ENCODE measurements at regions not wholly inside any gene's neighbourhood (a gene's known extent, or its start where the extent isn't known, plus 50 kb on each side); places are given as distances from the start of the nearest gene placed in this dataset.
"Not testable (repeated sequence)": the region's sequence is repeated elsewhere in the genome, so short reads cannot be mapped to it uniquely, and the experiment has no call there.

GRCh38 chr2:176924909-176925534, 287.6 kb upstream of the HNRNPA3 start:
- DNase-seq (ENCODE audit: low spot score): no peak

DNA sequence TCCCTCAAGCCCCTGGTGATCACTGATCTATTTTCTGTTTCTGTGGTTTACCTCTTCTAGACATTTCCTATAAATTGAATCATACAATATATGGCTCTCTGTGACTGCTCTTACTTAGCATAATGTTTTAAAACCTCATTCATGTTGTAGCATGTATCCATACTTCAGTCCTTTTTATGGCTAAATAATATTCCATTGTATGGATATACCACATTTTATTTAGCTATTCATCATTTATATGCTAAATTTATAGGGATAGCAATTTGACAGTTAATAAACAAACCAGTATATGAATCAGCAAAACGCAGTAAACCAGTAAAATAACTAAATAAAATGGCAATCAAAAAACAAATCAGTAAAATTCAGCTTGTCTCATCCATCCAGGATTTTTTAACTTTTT, 286.1 kb upstream of the HNRNPA3 start:
- no peak for DNase-seq (ENCODE audit: low spot score)

- not testable (repeated sequence) for DNase-seq (ENCODE audit: low spot score)
Observed at GRCh38 chr2:176929387-176929786, 283.2 kb upstream of the HNRNPA3 start.

GRCh38 chr2:176931588-176932563, 280.7 kb upstream of the HNRNPA3 start:
- DNase-seq (ENCODE audit: low spot score): peak; percentile 40

GRCh38 chr2:176934131-176934530, 278.5 kb upstream of the HNRNPA3 start:
- DNase-seq (ENCODE audit: low spot score): no peak

GRCh38 chr2:176934869-176935415, 277.7 kb upstream of the HNRNPA3 start:
- DNase-seq (ENCODE audit: low spot score): no peak

DNA sequence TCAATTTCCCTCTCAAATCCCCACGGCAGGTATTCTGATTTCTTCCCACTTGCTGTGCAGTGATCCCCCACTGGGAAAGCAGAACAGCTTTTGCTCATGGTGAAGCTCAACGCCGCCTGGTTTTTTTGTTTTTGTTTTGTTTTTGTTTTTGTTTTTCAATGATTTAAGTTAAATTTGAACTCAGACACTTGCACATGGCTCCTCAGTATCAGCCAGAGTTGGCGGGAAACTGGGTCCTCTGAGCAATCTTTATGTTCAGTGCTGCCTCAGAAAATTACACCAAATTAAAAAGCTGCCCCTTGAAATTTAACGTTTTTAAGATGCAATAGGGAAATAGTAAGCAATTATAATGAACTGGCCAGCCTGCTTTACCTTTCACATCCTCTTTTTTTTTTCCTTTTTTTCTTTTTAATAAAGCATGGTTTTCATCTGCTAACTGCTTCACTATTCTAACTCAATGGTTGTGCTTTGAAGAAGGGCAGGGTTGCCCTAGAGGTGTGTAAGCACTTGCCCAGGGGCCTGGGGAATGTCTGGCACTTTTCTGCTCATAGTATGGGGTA, 277.0 kb upstream of the HNRNPA3 start:
- no peak for DNase-seq (ENCODE audit: low spot score)

DNA sequence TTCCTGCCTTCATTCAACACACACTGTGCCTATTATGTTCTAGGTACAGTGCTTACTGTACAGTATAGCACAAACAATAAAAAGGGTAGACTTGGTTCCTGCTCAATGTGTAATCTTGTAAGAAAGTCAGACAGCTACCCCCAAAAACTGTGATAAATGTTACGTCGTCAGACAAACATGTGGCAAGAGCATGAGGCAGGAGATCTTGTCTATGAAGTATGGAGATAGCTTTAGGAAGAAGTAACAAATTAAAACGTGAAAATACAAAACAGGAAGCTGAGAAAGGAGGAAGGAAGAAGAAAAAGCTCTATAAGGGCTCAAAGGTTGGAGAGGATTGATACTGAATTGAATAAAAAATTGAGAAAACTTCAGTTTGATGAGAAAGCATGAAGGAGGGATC, 276.2 kb upstream of the HNRNPA3 start:
- no peak for DNase-seq (ENCODE audit: low spot score)

GRCh38 chr2:176944998-176945397, 267.6 kb upstream of the HNRNPA3 start:
- no peak for DNase-seq (ENCODE audit: low spot score)

DNA sequence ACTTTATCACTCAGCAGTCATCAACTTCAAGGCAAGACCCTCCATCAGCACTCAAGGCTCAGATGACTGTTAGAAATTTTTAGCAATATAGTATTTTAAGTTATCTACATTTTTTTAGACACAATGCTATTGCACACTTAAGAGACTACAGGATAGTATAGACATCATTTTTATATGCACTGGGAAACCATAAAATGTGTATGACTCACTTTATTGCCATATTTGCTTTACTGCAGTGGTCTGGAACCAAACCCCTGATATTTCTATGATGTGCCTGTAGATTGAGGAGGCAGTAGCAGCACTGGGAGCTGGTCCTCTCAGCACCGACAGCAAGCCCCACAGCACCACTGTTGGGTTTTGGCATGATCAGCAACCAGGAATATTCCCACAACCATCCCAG, 264.8 kb upstream of the HNRNPA3 start:
- no peak for DNase-seq (ENCODE audit: low spot score)

- not testable (repeated sequence) for DNase-seq (ENCODE audit: low spot score)
Observed at GRCh38 chr2:176951218-176951617, 261.4 kb upstream of the HNRNPA3 start.

DNA sequence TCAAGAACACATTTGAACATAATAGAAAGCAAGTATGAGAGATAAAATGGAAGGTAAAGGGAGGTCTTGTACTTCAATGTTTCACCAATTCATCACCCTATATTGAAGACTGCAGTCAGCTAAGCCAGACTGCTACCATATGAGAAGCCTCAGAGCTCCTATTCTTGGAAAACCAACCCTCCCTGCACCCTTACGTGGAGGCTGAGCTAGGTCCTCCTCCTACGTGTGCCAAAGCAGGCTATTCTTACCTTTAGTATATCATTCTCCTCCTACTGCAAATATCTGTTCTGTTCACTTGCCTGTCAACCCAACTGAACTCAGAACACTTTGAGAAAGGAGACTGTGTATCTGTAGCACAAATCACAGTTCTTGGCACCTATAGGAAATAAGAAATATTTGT, 255.8 kb upstream of the HNRNPA3 start:
- no peak for DNase-seq (ENCODE audit: low spot score)

DNA sequence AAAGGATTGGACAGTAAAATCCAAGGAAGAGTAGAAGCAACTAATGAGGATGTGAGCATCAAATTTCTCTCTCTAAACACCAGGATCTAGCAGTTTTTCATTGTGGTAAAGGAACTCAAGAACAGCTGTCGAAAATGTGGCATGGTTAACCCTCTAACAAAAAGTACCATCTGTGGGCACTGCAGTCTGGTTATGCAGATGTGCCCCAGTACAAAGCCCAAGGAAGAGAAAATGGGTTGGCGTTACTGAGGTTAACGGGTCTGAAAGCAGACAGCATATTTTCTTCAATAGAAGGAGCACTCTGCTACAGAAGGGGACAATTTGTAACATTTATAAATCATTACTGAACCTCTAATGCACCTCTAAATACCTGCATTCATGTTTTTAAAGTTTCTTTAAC, 253.0 kb upstream of the HNRNPA3 start:
- no peak for DNase-seq (ENCODE audit: low spot score)

DNA sequence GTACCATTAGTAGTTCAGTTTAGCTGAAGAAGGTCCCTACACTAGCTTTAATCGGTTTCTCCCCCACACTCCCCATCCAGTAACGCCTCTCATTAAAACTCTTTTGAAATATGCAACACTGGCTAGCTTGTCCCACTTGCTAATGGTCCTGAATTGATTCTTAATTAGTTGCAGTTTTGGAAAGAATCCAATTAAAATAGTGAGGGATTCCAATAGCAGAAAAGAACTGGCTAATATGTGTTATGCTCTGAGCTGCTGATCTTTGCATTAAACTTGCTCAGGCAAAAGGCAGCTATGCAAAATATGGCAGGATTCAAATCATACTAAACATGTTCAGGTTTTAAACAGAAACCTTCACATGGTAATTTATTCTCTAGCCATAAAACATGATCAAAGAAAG, 252.5 kb upstream of the HNRNPA3 start:
- DNase-seq (ENCODE audit: low spot score): no peak

DNA sequence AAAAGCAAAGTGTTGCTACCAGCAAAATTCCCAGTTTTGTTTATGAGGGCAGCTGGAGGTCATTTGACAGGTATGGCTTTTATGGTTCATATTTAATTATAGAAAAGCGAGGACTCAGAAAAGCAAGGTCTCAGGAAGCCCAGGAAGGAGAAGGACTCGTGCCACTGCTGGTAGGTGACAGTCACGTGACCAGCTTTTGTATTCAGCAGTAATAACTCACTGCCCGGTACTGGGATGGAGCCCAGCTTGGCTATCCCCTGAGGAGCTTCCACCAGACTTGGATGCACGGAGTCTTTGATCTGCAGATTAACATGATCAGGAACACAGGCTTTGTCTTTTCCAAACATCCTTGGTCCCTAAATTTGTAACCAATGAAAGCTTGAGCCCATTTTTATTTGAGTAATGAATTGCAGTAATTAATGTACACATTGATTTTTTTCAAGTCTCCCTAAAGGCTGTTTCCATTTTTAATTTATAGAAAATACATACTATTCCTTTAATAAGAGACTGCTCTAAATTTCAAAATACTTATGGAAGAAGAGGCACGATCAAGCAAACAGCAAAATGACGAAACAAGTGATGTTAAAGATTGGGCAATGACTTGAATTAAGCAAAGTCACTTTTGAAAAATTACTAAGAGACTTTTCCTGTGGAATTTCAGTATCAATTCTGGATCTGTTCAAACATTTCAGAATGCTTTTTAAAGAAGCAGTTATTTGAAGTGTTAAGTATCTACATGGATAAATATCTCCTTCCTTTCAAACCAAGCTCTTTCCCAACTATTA, 251.7 kb upstream of the HNRNPA3 start:
- no peak for DNase-seq (ENCODE audit: low spot score)

DNA sequence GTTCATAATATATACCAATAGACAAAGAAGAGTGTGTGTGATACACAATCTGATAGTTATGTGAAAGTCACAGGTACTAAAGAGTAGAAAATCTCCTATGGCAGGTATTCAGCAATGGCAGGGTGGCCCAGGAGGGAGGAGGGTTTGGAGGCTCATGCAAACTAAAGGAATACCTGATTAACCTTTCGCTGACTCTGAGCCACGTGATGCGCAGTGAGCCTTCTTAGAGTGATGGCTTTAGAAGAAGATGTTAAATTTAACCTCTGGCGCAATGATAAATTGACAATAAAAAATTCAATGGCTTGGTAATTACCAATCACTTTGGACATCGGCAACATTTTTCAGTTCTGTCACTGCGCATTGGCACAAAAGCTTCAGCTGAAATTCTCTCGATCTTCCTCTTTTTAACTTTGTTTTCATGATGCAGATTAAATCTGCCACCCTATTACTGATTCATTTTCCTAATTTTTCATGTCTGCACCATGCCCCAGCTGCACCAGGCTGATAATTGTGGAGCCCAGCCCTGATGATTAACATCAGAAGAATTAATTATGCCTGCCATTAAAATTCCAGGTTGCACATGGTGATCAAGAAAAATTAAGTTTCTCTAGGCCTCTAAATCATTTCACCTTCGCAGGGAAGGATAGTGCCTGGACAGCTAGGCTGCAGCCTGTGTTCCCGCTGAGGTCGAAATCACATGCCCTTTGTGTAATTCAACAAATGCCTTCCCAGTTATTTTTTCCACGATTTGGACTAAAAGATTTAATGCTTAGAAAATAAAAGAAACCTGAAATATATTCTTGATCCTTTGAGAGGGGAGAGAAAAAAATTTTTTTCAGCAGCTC, 250.6 kb upstream of the HNRNPA3 start:
- no peak for DNase-seq (ENCODE audit: low spot score)

DNA sequence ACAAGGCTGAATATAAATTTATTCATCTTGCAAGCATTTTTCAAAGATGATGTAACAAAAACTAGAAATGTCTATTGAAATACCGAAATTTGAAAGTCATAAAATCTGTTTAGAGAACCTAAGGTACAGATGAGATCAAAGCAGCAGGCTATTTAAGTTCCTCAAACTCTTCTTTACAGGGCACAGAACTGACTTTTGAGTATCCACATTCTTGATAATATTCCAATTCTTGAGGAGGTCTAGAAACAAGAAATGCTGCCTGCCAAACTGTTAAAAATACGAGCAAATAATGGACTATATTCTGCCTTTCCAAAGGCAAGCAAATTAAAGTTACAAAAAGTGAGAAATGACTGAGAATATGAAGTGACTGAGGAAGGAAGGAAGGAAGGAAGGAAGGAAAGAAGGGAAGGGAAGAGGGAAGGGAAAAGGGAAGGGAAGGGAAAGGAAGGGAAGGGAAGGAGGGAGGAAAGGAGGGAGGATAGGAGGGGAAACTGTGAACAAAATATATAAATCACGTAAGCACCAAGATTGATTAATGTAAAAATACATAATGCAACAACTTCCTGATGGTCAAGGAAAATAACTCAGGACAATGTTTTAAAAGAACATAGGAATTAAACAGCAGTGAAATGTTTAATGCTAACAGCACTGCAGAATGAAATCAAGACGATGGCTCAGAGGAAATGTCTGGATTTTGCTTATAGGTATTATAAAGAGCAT, 248.9 kb upstream of the HNRNPA3 start:
- no peak for DNase-seq (ENCODE audit: low spot score)

- DNase-seq (ENCODE audit: low spot score): no peak
Observed at GRCh38 chr2:176967911-176968450, 244.6 kb upstream of the HNRNPA3 start.

- DNase-seq (ENCODE audit: low spot score): no peak
Observed at GRCh38 chr2:176969642-176970359, 242.8 kb upstream of the HNRNPA3 start.
